GM23248 (cell line): ENCODE measurements at regions not wholly inside any gene's neighbourhood (a gene's known extent, or its start where the extent isn't known, plus 50 kb on each side); places are given as distances from the start of the nearest gene placed in this dataset.

Source experiments
- EZH2 ChIP-seq: fragments of 200-600 bp; sonication (generic); IDR thresholded peaks from 2 replicates; pipeline ENCODE4 v1.6.1; 2018; ENCODE audit warnings: antibody characterized with exemption, mild to moderate bottlenecking; ENCODE audit not compliant: insufficient read depth, poor library complexity, severe bottlenecking
- EZH2phosphoT487 ChIP-seq: fragments of 200-600 bp; sonication (generic); IDR thresholded peaks from 2 replicates; pipeline ENCODE4 v1.6.1; 2018; ENCODE audit warnings: antibody characterized with exemption, moderate library complexity, mild to moderate bottlenecking, low read depth; ENCODE audit not compliant: insufficient read depth

DNA sequence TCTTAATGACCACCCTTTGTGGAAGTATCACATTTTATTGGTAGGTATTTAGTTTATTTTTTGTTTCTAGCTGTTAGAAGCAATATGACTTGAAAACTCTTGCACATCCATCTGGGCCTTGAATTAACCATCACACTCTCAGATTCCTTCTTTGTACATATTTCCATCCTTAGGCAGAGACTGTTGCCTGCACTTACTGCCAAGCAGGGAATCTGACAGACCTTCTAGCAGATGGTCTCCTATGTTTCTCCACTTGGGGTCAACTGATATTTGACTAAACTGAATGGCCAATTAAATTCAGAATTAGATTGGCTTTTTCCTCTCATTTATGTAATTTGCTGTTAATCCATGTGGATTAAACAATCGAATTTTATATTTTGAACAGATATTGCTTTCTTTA is 324.9 kb upstream of the TGFBR2 start:
- no peak for TF ChIP-seq EZH2
- no peak for TF ChIP-seq EZH2phosphoT487
